ENCODE measurements at regions not wholly inside any gene's neighbourhood (a gene's known extent, or its start where the extent isn't known, plus 50 kb on each side); places are given as distances from the start of the nearest gene placed in this dataset.

GRCh38 chr2:2650608-2651375 lies 319.7 kb upstream of the MYT1L start:
- TF ChIP-seq HDAC6 (IDR thresholded peaks at IDR 0.05; ENCODE audit: low read depth, low read length), result no peak
- TF ChIP-seq CHD2 (IDR thresholded peaks at IDR 0.05; ENCODE audit: low read length), result no peak
- TF ChIP-seq PHF8 (conservative IDR thresholded peaks at IDR 0.05; ENCODE audit: low read depth, low read length), result no peak
- no peak for TF ChIP-seq HDAC2 (IDR thresholded peaks at IDR 0.05; ENCODE audit: borderline replicate concordance in 1 of 2, low read depth in 2 of 2, low read length in 2 of 2)
- no peak for TF ChIP-seq USF2 (IDR thresholded peaks at IDR 0.05; ENCODE audit: low read length)
- no peak for TF ChIP-seq RNF2 (IDR thresholded peaks at IDR 0.05; ENCODE audit: borderline replicate concordance, low read depth, low read length, missing control alignments, poor library complexity, severe bottlenecking)
- TF ChIP-seq TAF1 (IDR thresholded peaks at IDR 0.05; ENCODE audit: low read depth, low read length), result no peak
- no peak for TF ChIP-seq RXRA (IDR thresholded peaks at IDR 0.05; ENCODE audit: insufficient read depth, low read depth, low read length)
- no peak for TF ChIP-seq SP1 (IDR thresholded peaks at IDR 0.05; ENCODE audit: low read depth, low read length)
- TF ChIP-seq CREB1 (IDR thresholded peaks at IDR 0.05), result no peak
- TF ChIP-seq TEAD4 (IDR thresholded peaks at IDR 0.05; ENCODE audit: low read depth, low read length), result no peak
- no peak overlapping the region for H3K14ac ChIP-seq (ENCODE audit: insufficient read length)
- H2BK20ac ChIP-seq (ENCODE audit: low read length), result no peak overlapping the region
- no peaks in the 10 kb centered on the region; a peak in 1 of 4 replicates for H3K9me3 ChIP-seq (ENCODE audit: insufficient read depth in 2 of 2, low read depth in 1 of 2, low read length in 1 of 2)
- no peak overlapping the region for H2BK5ac ChIP-seq (ENCODE audit: low read depth, low read length)
- no peaks in the 10 kb centered on the region for H3K79me1 ChIP-seq (ENCODE audit: low read depth, low read length)
- H3K4me2 ChIP-seq (ENCODE audit: insufficient read depth in 1 of 2, low read depth in 2 of 2, low read length in 2 of 2), result no peak overlapping the region
- DNase-seq (ENCODE audit: low read depth in 1 of 2, low spot score in 2 of 2), result no peak
- no peak overlapping the region for H2AK5ac ChIP-seq (ENCODE audit: low read depth, low read length)
- peaks cover 0 to 2% of the 10 kb centered on the region in 2 experiments; a peak in 1 of 4 replicates for H3K79me2 ChIP-seq (ENCODE audit: control insufficient read depth in 1 of 2, insufficient read depth in 2 of 2, low read length in 2 of 2)
- H2BK15ac ChIP-seq (ENCODE audit: low read length), result no peak overlapping the region
- H3K27ac ChIP-seq (ENCODE audit: low read depth, low read length), result no peak overlapping the region
- no peak overlapping the region for H4K91ac ChIP-seq (replicated peaks; ENCODE audit: insufficient read length, low read length)
- H3K4ac ChIP-seq (replicated peaks; ENCODE audit: insufficient read length, low read depth, low read length), result no peak overlapping the region
- no peak overlapping the region for H3K4me3 ChIP-seq (ENCODE audit: extremely low read depth in 1 of 4, insufficient read depth in 2 of 4, low read depth in 3 of 4, low read length in 4 of 4)
- CTCF ChIA-PET (ENCODE audit: partially characterized antibody), result interaction anchor here (1.2 kb wide), 1 partner anchor 48 kb away, joined by 6 read pairs; no protein-coding TSS in a partner anchor
- no peaks in the 10 kb centered on the region for H3K4me1 ChIP-seq (replicated peaks in 1 of 4; ENCODE audit: control insufficient read depth in 3 of 4, insufficient read depth in 4 of 4, low read length in 3 of 4)
- H3K56ac ChIP-seq (replicated peaks; ENCODE audit: insufficient read length, low read depth, low read length), result no peak overlapping the region
- no peak overlapping the region for H3K18ac ChIP-seq (ENCODE audit: extremely low read depth, low read length)
- 0 out of 2 replicates have a peak overlapping the region, but pooled peaks have one; percentile 44 for H2AFZ ChIP-seq (ENCODE audit: low read length)
- 92% methylated on average over 20 of the region's 20 CpGs; no CpG with 5 or more reads in 1 of the 2 experiments for WGBS, 2 experiments (ENCODE audit: extremely low coverage in 1 of 2, insufficient coverage in 1 of 2, insufficient read length in 1 of 2, insufficient replicate concordance in 2 of 2, low coverage in 1 of 2, low lambda C conversion rate in 2 of 2, missing lambda C conversion rate in 1 of 2)
- H4K8ac ChIP-seq (ENCODE audit: extremely low read depth, insufficient read depth, low read length), result no peak overlapping the region
- peaks cover 0 to 4% of the 10 kb centered on the region in 2 experiments for H4K20me1 ChIP-seq (replicated peaks in 1 of 2; ENCODE audit: control insufficient read depth in 1 of 2, insufficient read depth in 2 of 2, low read length in 2 of 2)
- H4K5ac ChIP-seq (ENCODE audit: insufficient read length, low read depth, low read length), result no peak overlapping the region
- no peak overlapping the region for H3K9ac ChIP-seq (replicated peaks in 1 of 4; ENCODE audit: extremely low read depth in 1 of 4, low read depth in 3 of 4, low read length in 3 of 4)
- POLR2A ChIA-PET (ENCODE audit: partially characterized antibody), result no interaction called here
- H2BK120ac ChIP-seq (replicated peaks; ENCODE audit: low read depth, low read length), result no peak overlapping the region
- no peaks in the 10 kb centered on the region for H3K36me3 ChIP-seq (ENCODE audit: control insufficient read depth in 2 of 4, insufficient read depth in 4 of 4, low read length in 3 of 4)
- H3K27me3 ChIP-seq (replicated peaks in 1 of 4; ENCODE audit: control insufficient read depth in 3 of 4, extremely low read depth in 1 of 4, insufficient read depth in 3 of 4, low read length in 3 of 4), result no peaks in the 10 kb centered on the region
- no peaks in the 10 kb centered on the region for H3K23me2 ChIP-seq (ENCODE audit: low read depth, low read length)
- no peak for FAIRE-seq
- no peak overlapping the region for H3K23ac ChIP-seq (ENCODE audit: insufficient read length)
- no peak overlapping the region for H2BK12ac ChIP-seq (ENCODE audit: low read depth, low read length)

All from H1 (cell line).